ENCODE measurements at regions not wholly inside any gene's neighbourhood (a gene's known extent, or its start where the extent isn't known, plus 50 kb on each side); places are given as distances from the start of the nearest gene placed in this dataset.

DNA sequence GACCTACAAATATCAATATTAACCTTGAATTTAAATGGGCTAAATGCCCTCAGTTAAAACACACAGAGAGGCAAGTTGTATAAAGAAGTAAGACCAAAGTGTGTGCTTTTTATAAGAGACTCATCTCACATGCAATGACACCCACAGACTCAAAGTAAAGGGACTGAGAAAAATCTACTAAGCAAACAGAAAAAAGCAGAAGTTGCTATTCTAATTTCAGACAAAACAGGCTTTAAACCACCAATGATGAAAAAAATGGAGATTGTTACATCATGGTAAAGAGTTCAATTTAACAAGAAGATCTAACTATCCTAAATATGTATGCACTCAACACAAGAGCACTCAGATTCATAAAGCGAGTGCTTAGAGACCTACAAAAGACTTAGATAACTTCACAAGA, 741.9 kb upstream of the MARCKS start:
- Histone ChIP-seq H3K27ac (no peak overlapping the region), H3K9me3 (no peaks in the 10 kb centered on the region), H3K4me1 (no peaks in the 10 kb centered on the region), H3K4me3 (no peak overlapping the region), H3K36me3 (no peaks in the 10 kb centered on the region), H3K27me3 (no peaks in the 10 kb centered on the region)
- DNase-seq (ENCODE audit: low spot score): no peak
- TF ChIP-seq, protein P1, sequence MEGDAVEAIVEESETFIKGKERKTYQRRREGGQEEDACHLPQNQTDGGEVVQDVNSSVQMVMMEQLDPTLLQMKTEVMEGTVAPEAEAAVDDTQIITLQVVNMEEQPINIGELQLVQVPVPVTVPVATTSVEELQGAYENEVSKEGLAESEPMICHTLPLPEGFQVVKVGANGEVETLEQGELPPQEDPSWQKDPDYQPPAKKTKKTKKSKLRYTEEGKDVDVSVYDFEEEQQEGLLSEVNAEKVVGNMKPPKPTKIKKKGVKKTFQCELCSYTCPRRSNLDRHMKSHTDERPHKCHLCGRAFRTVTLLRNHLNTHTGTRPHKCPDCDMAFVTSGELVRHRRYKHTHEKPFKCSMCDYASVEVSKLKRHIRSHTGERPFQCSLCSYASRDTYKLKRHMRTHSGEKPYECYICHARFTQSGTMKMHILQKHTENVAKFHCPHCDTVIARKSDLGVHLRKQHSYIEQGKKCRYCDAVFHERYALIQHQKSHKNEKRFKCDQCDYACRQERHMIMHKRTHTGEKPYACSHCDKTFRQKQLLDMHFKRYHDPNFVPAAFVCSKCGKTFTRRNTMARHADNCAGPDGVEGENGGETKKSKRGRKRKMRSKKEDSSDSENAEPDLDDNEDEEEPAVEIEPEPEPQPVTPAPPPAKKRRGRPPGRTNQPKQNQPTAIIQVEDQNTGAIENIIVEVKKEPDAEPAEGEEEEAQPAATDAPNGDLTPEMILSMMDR (IDR thresholded peaks at IDR 0.05): no peak

DNA sequence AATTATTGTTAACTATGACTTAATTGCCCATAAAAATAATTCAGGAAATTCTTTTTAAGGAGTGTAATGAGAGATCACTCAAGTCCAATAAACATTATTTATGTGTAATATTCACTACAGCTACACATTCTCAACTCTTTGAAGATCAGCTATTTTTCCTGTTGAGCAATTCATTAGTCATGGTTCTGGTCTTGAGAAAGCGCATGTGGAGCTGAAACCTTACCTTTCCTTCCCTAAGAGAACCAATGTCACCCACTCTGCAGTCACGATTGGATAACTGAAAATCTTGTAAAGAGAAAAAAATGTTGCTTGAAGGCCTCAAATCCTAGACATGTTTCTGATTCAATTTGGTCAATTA, 736.9 kb upstream of the MARCKS start:
- no peaks in the 10 kb centered on the region for H3K36me3 ChIP-seq
- no peak overlapping the region for H3K27ac ChIP-seq
- H3K9me3 ChIP-seq: no peaks in the 10 kb centered on the region
- no peak overlapping the region for H3K4me3 ChIP-seq
- no peaks in the 10 kb centered on the region for H3K27me3 ChIP-seq
- TF ChIP-seq, protein P1 (IDR thresholded peaks at IDR 0.05): no peak
- peaks cover 0 to 14% of the 10 kb centered on the region in 2 donors for H3K4me1 ChIP-seq
- no peak for DNase-seq (ENCODE audit: low spot score)

DNA sequence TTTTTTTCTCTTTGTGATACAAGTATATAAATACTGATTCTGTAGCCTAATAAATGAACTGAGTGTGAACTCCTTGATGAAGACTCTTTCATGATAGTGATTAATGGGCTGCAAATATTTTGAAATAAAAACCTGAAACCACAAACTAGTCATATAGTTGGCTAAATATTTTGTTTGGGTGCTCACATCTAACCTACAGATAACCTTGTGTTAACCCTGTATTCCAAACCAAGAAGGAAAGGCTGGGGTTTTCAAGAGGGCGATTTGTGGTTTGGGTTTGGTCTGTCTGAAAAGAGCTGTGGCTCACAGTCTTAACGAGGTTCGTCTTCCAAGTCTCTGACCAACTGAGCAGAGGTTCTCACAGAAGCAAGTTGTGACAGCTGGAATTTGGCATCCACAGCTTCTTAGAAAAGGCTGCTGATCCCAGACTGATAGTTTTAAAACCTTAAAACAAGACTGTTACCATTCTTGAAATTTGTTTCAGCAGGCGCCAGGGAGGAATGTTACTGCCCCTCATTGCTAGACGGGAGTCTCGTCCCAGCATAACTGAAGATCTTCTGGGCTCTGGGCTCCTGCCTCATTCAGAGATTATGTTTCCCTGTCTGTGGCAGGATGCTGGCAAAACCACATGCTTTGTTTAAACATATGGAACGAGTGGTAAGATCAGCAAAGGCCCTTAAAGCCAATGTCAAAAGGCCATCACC, 736.4 kb upstream of the MARCKS start:
- Histone ChIP-seq H3K4me1 (peaks cover 0 to 14% of the 10 kb centered on the region in 2 donors), H3K4me3 (no peak overlapping the region), H3K9me3 (no peaks in the 10 kb centered on the region), H3K27me3 (no peaks in the 10 kb centered on the region), H3K36me3 (no peaks in the 10 kb centered on the region), H3K27ac (no peak overlapping the region)
- no peak for DNase-seq (ENCODE audit: low spot score)
- TF ChIP-seq, protein P1 (IDR thresholded peaks at IDR 0.05): no peak

DNA sequence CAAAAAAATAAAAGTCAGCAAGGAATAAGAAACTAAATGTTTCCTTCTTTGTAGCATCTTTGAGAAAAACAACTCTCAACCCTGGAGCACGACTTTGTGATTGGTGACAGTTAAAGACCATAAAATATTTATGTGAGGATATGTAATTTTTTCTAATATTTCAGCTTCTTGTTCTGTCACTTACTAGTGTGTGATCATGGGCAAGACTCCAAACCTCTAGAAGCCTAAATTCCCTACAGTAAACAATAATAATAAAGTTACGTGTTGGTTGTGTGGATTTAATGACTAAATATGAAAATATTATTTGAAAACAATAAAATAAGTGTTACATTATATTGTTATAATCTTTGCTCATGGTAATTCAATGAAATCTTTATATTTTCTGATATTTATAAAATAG, 735.6 kb upstream of the MARCKS start:
- TF ChIP-seq, protein P1 (IDR thresholded peaks at IDR 0.05): no peak
- no peak for DNase-seq (ENCODE audit: low spot score)
- no peaks in the 10 kb centered on the region for H3K36me3 ChIP-seq

DNA sequence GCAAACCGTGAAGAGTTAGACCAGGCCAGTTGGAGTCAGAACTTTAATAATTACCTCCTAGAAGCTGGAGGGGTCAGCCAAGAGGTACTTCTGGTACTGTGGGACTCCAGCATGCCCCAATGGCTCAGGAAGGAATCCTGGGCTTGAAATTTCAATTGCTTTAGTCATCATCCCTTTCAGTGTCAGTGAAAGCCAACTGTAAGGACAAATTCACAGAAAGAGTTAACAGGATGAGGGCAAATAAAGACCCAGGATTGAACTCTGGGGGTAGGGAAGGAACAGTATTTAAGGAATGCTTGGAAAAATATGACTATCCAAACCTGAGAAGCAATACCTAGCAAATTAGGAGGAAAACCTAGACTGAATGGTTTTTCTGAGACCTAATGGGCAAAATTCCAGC, 735.1 kb upstream of the MARCKS start:
- peaks cover 0 to 14% of the 10 kb centered on the region in 2 donors for H3K4me1 ChIP-seq
- no peaks in the 10 kb centered on the region for H3K36me3 ChIP-seq
- no peaks in the 10 kb centered on the region for H3K9me3 ChIP-seq
- H3K4me3 ChIP-seq: no peak overlapping the region
- no peak for DNase-seq (ENCODE audit: low spot score)
- TF ChIP-seq, protein P1 (IDR thresholded peaks at IDR 0.05): no peak
- H3K27ac ChIP-seq: no peak overlapping the region
- H3K27me3 ChIP-seq: no peaks in the 10 kb centered on the region

More for the DNA sequence above, 735.6 kb upstream of the MARCKS start:
- Histone ChIP-seq H3K27me3 (no peaks in the 10 kb centered on the region), H3K4me1 (peaks cover 0 to 14% of the 10 kb centered on the region in 2 donors), H3K9me3 (no peaks in the 10 kb centered on the region), H3K27ac (no peak overlapping the region), H3K4me3 (no peak overlapping the region)

DNA sequence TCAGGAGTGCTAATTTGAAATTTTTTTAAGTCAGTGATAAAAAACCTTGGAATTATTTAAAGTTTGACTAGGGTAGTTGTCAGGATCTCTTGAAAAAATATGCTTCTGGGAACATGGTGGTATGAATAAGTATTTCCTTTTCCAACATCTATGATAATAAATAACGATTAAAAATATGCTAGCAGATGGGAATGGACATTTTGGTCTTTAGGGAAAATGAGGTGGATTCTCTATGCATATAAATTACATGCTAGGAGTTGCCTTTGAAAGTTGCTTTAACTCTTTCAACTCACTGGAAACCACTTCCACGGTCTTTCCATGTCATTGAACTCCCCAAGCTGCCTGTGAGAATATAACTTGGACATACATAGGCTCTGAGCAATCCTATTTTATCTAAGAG, 731.5 kb upstream of the MARCKS start:
- Histone ChIP-seq H3K27ac (no peak overlapping the region), H3K9me3 (no peaks in the 10 kb centered on the region), H3K4me3 (no peak overlapping the region), H3K4me1 (peaks cover 0 to 12% of the 10 kb centered on the region in 2 donors), H3K36me3 (no peaks in the 10 kb centered on the region), H3K27me3 (no peaks in the 10 kb centered on the region)
- TF ChIP-seq, protein P1 (IDR thresholded peaks at IDR 0.05): no peak
- DNase-seq (ENCODE audit: low spot score): no peak
